Osteocyte (in vitro differentiated cells): ENCODE measurements at regions not wholly inside any gene's neighbourhood (a gene's known extent, or its start where the extent isn't known, plus 50 kb on each side); places are given as distances from the start of the nearest gene placed in this dataset.

ENCODE experiments used
- DNase-seq: peaks from one replicate; pipeline ENCODE4 v3.0.0; 2021; ENCODE audit warnings: mixed read lengths; ENCODE audit not compliant: unreplicated experiment; ENCODE audit errors: extremely low spot score
- H3K27ac Mint-ChIP-seq: one replicate; pipeline ENCODE4 v1.8.0; 2021; ENCODE audit warnings: mild to moderate bottlenecking, mixed read lengths; ENCODE audit not compliant: unreplicated experiment
- H3K27me3 Mint-ChIP-seq: one replicate; pipeline ENCODE4 v1.8.0; 2021; ENCODE audit warnings: mixed read lengths; ENCODE audit not compliant: unreplicated experiment
- H3K36me3 Mint-ChIP-seq: one replicate; pipeline ENCODE4 v1.8.0; 2021; ENCODE audit warnings: mixed read lengths; ENCODE audit not compliant: unreplicated experiment
- H3K4me1 Mint-ChIP-seq: one replicate; pipeline ENCODE4 v1.8.0; 2021; ENCODE audit warnings: mixed read lengths; ENCODE audit not compliant: unreplicated experiment
- H3K4me3 Mint-ChIP-seq: one replicate; pipeline ENCODE4 v1.8.0; 2021; ENCODE audit warnings: mild to moderate bottlenecking, moderate library complexity, mixed read lengths; ENCODE audit not compliant: unreplicated experiment
- H3K9me3 Mint-ChIP-seq: one replicate; pipeline ENCODE4 v1.8.0; 2021; ENCODE audit warnings: mixed read lengths; ENCODE audit not compliant: unreplicated experiment
- TF ChIP-seq, protein P1 (sequence below): fragments of 200-600 bp; sonication (generic); IDR thresholded peaks from 2 replicates; pipeline ENCODE4 v1.5.0; 2021; ENCODE audit warnings: antibody characterized with exemption, mild to moderate bottlenecking, moderate library complexity

DNA sequence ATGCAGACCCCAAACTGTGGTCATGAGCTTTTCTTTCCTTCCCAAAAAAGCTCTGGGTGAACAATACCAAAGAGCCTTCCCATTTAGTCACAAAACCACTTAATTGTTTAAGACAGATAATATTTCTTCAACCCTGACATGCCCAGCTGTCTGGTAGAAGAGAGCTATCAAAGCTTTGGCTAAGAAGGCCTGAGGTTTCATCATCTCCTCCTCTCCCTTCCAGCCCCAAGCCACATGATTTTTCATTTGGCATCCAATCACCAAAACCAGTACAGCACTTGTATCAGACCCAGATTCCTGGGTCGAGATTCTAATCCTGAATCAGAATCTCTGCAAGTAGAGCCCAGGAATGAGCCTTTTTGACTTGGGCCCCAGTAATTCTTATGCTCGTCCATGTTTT lies 199.6 kb upstream of the TMEM260 start:
- no peak for DNase-seq

DNA sequence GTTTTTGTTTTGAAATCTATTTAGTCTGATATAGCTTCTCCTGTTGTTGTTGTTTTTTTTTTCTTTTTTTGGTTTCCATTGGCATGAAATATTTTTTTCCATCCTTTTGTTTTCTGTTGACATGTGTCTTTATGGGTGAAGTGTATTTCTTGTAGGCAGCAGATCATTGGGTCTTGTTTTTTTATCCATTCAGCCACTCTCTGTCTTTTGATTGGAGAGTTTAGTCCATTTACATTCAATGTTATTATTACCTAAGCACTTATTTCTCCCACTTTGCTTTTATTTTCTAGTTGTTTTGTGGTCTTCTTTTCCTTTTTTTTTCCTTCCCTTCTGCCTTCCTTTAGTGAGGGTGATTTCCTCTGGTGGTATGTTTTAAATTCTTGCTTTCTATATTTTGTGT lies 193.6 kb upstream of the TMEM260 start:
- Mint-ChIP-seq H3K27ac (no peak overlapping the region), H3K27me3 (peaks cover 8% of the 10 kb centered on the region), H3K4me1 (no peaks in the 10 kb centered on the region), H3K4me3 (no peak overlapping the region), H3K9me3 (peaks cover 41% of the 10 kb centered on the region), H3K36me3 (peaks cover 2% of the 10 kb centered on the region)
- TF ChIP-seq, protein P1, sequence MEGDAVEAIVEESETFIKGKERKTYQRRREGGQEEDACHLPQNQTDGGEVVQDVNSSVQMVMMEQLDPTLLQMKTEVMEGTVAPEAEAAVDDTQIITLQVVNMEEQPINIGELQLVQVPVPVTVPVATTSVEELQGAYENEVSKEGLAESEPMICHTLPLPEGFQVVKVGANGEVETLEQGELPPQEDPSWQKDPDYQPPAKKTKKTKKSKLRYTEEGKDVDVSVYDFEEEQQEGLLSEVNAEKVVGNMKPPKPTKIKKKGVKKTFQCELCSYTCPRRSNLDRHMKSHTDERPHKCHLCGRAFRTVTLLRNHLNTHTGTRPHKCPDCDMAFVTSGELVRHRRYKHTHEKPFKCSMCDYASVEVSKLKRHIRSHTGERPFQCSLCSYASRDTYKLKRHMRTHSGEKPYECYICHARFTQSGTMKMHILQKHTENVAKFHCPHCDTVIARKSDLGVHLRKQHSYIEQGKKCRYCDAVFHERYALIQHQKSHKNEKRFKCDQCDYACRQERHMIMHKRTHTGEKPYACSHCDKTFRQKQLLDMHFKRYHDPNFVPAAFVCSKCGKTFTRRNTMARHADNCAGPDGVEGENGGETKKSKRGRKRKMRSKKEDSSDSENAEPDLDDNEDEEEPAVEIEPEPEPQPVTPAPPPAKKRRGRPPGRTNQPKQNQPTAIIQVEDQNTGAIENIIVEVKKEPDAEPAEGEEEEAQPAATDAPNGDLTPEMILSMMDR, result no peak
- no peak for DNase-seq

More for the DNA sequence above, 199.6 kb upstream of the TMEM260 start:
- Mint-ChIP-seq H3K4me3 (no peak overlapping the region), H3K36me3 (peaks cover 2% of the 10 kb centered on the region), H3K27me3 (peaks cover 9% of the 10 kb centered on the region), H3K4me1 (no peaks in the 10 kb centered on the region), H3K27ac (no peak overlapping the region), H3K9me3 (peaks cover 20% of the 10 kb centered on the region)
- TF ChIP-seq, protein P1, result no peak

GRCh38 chr14:56390859-56391258 lies 188.7 kb upstream of the TMEM260 start:
- no peak for DNase-seq
- H3K36me3 Mint-ChIP-seq, result no peaks in the 10 kb centered on the region
- H3K9me3 Mint-ChIP-seq, result peaks cover 15% of the 10 kb centered on the region
- H3K4me3 Mint-ChIP-seq, result no peak overlapping the region
- no peak overlapping the region for H3K27ac Mint-ChIP-seq
- H3K27me3 Mint-ChIP-seq, result peaks cover 2% of the 10 kb centered on the region
- TF ChIP-seq, protein P1, result no peak
- H3K4me1 Mint-ChIP-seq, result no peaks in the 10 kb centered on the region

DNA sequence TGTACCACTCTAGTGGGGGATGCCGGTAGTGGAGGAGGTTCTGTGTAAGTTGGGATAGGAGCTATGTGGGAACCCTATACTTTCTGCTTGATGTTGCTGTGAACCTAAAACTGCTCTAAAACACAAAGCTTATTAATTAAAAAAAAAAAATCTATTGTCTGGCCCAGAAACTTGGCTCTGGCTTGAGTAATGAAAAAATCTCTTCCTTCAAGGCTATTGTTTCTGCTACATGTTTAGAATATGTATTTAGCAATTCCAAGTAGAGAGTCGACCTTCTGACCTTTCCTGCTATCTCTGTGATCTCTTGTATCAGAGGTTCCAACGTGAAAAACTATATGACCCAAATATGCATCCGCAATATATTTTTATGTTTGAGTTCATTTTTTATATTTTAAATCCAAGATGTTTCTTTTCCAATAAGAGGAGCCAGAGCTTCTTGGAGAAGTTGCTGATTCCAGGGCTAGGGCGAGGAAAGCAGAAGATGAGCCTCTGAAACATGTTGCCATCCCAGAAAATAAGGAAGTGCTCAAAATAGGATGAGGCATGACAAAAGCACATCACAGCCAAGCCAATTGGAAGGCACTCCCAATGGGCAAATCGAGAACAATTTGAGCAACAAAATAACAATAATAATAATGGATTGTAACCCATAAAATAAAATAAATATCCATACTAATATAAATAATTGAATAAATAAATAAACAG lies 184.6 kb upstream of the TMEM260 start:
- peaks cover 7% of the 10 kb centered on the region for H3K27me3 Mint-ChIP-seq
- no peaks in the 10 kb centered on the region for H3K36me3 Mint-ChIP-seq
- no peaks in the 10 kb centered on the region for H3K9me3 Mint-ChIP-seq
- no peak for DNase-seq
- TF ChIP-seq, protein P1, result no peak
- no peaks in the 10 kb centered on the region for H3K4me1 Mint-ChIP-seq
- no peak overlapping the region for H3K4me3 Mint-ChIP-seq
- no peak overlapping the region for H3K27ac Mint-ChIP-seq

- H3K4me1 Mint-ChIP-seq, result no peaks in the 10 kb centered on the region
- H3K27ac Mint-ChIP-seq, result no peak overlapping the region
- no peaks in the 10 kb centered on the region for H3K36me3 Mint-ChIP-seq
- H3K27me3 Mint-ChIP-seq, result peaks cover 7% of the 10 kb centered on the region
- TF ChIP-seq, protein P1, result no peak
- no peak overlapping the region for H3K4me3 Mint-ChIP-seq
- no peaks in the 10 kb centered on the region for H3K9me3 Mint-ChIP-seq
- DNase-seq, result no peak
Observed at GRCh38 chr14:56400109-56400825, 179.3 kb upstream of the TMEM260 start.
